ENCODE measurements at regions not wholly inside any gene's neighbourhood (a gene's known extent, or its start where the extent isn't known, plus 50 kb on each side); places are given as distances from the start of the nearest gene placed in this dataset.
"Not testable (repeated sequence)": the region's sequence is repeated elsewhere in the genome, so short reads cannot be mapped to it uniquely, and the experiment has no call there.

- WGBS, 2 experiments (ENCODE audit: insufficient coverage in 2 of 2): 50 to 75% methylated on average over 1 to 5 of the region's 8 CpGs
- H3K4me1 ChIP-seq (ENCODE audit: control insufficient read depth, insufficient read depth, low read length, poor library complexity, severe bottlenecking); H3K4me3 ChIP-seq (ENCODE audit: extremely low read depth, insufficient read depth, low read length, poor library complexity, severe bottlenecking); H3K36me3 ChIP-seq (ENCODE audit: control insufficient read depth, insufficient read depth, low read length); H3K27ac ChIP-seq (ENCODE audit: low read depth, low read length, severe bottlenecking): not testable (repeated sequence)
- peaks cover 32% of the 10 kb centered on the region for H3K9me3 ChIP-seq (ENCODE audit: control insufficient read depth, low read length)
Observed at GRCh38 chr14:105981517-105982302, 455.3 kb downstream of the TMEM121 start.

GRCh38 chr14:105982664-105983063, 456.3 kb downstream of the TMEM121 start:
- H3K4me3 ChIP-seq (ENCODE audit: extremely low read depth, insufficient read depth, low read length, poor library complexity, severe bottlenecking): no peak overlapping the region
- H3K9me3 ChIP-seq (ENCODE audit: control insufficient read depth, low read length): peaks cover 33% of the 10 kb centered on the region
- no peaks in the 10 kb centered on the region for H3K4me1 ChIP-seq (ENCODE audit: control insufficient read depth, insufficient read depth, low read length, poor library complexity, severe bottlenecking)
- H3K27ac ChIP-seq (ENCODE audit: low read depth, low read length, severe bottlenecking): no peak overlapping the region
- WGBS, 2 experiments (ENCODE audit: insufficient coverage in 2 of 2): 62 to 85% methylated on average over 4 of the region's 8 CpGs
- no peaks in the 10 kb centered on the region for H3K36me3 ChIP-seq (ENCODE audit: control insufficient read depth, insufficient read depth, low read length)

- Histone ChIP-seq H3K4me3 (ENCODE audit: extremely low read depth, insufficient read depth, low read length, poor library complexity, severe bottlenecking) (no peak overlapping the region), H3K4me1 (ENCODE audit: control insufficient read depth, insufficient read depth, low read length, poor library complexity, severe bottlenecking) (no peaks in the 10 kb centered on the region), H3K9me3 (ENCODE audit: control insufficient read depth, low read length) (peaks cover 33% of the 10 kb centered on the region), H3K27ac (ENCODE audit: low read depth, low read length, severe bottlenecking) (no peak overlapping the region), H3K36me3 (ENCODE audit: control insufficient read depth, insufficient read depth, low read length) (no peaks in the 10 kb centered on the region)
- 50 to 66% methylated on average over 2 of the region's 2 CpGs for WGBS, 2 experiments (ENCODE audit: insufficient coverage in 2 of 2)
Observed at GRCh38 chr14:105986894-105987284, 460.5 kb downstream of the TMEM121 start.

GRCh38 chr14:105987563-105987962, 461.2 kb downstream of the TMEM121 start:
- no peaks in the 10 kb centered on the region for H3K4me1 ChIP-seq (ENCODE audit: control insufficient read depth, insufficient read depth, low read length, poor library complexity, severe bottlenecking)
- WGBS, 2 experiments (ENCODE audit: insufficient coverage in 2 of 2): 11 to 31% methylated on average over 1 of the region's 4 CpGs
- no peak overlapping the region for H3K4me3 ChIP-seq (ENCODE audit: extremely low read depth, insufficient read depth, low read length, poor library complexity, severe bottlenecking)
- no peaks in the 10 kb centered on the region for H3K36me3 ChIP-seq (ENCODE audit: control insufficient read depth, insufficient read depth, low read length)
- H3K27ac ChIP-seq (ENCODE audit: low read depth, low read length, severe bottlenecking): no peak overlapping the region
- H3K9me3 ChIP-seq (ENCODE audit: control insufficient read depth, low read length): peaks cover 29% of the 10 kb centered on the region

- H3K27ac ChIP-seq (ENCODE audit: low read depth, low read length, severe bottlenecking): no peak overlapping the region
- H3K9me3 ChIP-seq (ENCODE audit: control insufficient read depth, low read length): peaks cover 44% of the 10 kb centered on the region
- no peak overlapping the region for H3K4me3 ChIP-seq (ENCODE audit: extremely low read depth, insufficient read depth, low read length, poor library complexity, severe bottlenecking)
- H3K4me1 ChIP-seq (ENCODE audit: control insufficient read depth, insufficient read depth, low read length, poor library complexity, severe bottlenecking): no peaks in the 10 kb centered on the region
- WGBS, 2 experiments (ENCODE audit: insufficient coverage in 2 of 2): 71 to 80% methylated on average over 1 of the region's 2 CpGs
- H3K36me3 ChIP-seq (ENCODE audit: control insufficient read depth, insufficient read depth, low read length): no peaks in the 10 kb centered on the region
Observed at GRCh38 chr14:105989566-105990302, 463.4 kb downstream of the TMEM121 start.

GRCh38 chr14:105991677-105992076, 465.3 kb downstream of the TMEM121 start:
- peaks cover 43% of the 10 kb centered on the region for H3K9me3 ChIP-seq (ENCODE audit: control insufficient read depth, low read length)
- not testable (repeated sequence) for H3K4me1 ChIP-seq (ENCODE audit: control insufficient read depth, insufficient read depth, low read length, poor library complexity, severe bottlenecking); H3K36me3 ChIP-seq (ENCODE audit: control insufficient read depth, insufficient read depth, low read length); H3K27ac ChIP-seq (ENCODE audit: low read depth, low read length, severe bottlenecking); H3K4me3 ChIP-seq (ENCODE audit: extremely low read depth, insufficient read depth, low read length, poor library complexity, severe bottlenecking)
- WGBS, 2 experiments (ENCODE audit: insufficient coverage in 2 of 2): 5 to 11% methylated on average over 4 of the region's 5 CpGs

GRCh38 chr14:105993814-105994213, 467.4 kb downstream of the TMEM121 start:
- no peak overlapping the region for H3K27ac ChIP-seq (ENCODE audit: low read depth, low read length, severe bottlenecking)
- H3K4me3 ChIP-seq (ENCODE audit: extremely low read depth, insufficient read depth, low read length, poor library complexity, severe bottlenecking): no peak overlapping the region
- H3K4me1 ChIP-seq (ENCODE audit: control insufficient read depth, insufficient read depth, low read length, poor library complexity, severe bottlenecking): no peaks in the 10 kb centered on the region
- H3K9me3 ChIP-seq (ENCODE audit: control insufficient read depth, low read length): peaks cover 37% of the 10 kb centered on the region
- 59 to 71% methylated on average over 4 to 5 of the region's 8 CpGs for WGBS, 2 experiments (ENCODE audit: insufficient coverage in 2 of 2)
- H3K36me3 ChIP-seq (ENCODE audit: control insufficient read depth, insufficient read depth, low read length): no peaks in the 10 kb centered on the region

GRCh38 chr14:105995011-105995710, 468.8 kb downstream of the TMEM121 start:
- WGBS, 2 experiments (ENCODE audit: insufficient coverage in 2 of 2): no CpG with 5 or more reads among the region's 4 CpGs
- H3K36me3 ChIP-seq (ENCODE audit: control insufficient read depth, insufficient read depth, low read length); H3K4me3 ChIP-seq (ENCODE audit: extremely low read depth, insufficient read depth, low read length, poor library complexity, severe bottlenecking); H3K27ac ChIP-seq (ENCODE audit: low read depth, low read length, severe bottlenecking); H3K4me1 ChIP-seq (ENCODE audit: control insufficient read depth, insufficient read depth, low read length, poor library complexity, severe bottlenecking): not testable (repeated sequence)
- peaks cover 33% of the 10 kb centered on the region for H3K9me3 ChIP-seq (ENCODE audit: control insufficient read depth, low read length)

GRCh38 chr14:105998597-105998996, 472.2 kb downstream of the TMEM121 start:
- H3K27ac ChIP-seq (ENCODE audit: low read depth, low read length, severe bottlenecking); H3K4me1 ChIP-seq (ENCODE audit: control insufficient read depth, insufficient read depth, low read length, poor library complexity, severe bottlenecking); H3K4me3 ChIP-seq (ENCODE audit: extremely low read depth, insufficient read depth, low read length, poor library complexity, severe bottlenecking); H3K36me3 ChIP-seq (ENCODE audit: control insufficient read depth, insufficient read depth, low read length): not testable (repeated sequence)
- peaks cover 34% of the 10 kb centered on the region for H3K9me3 ChIP-seq (ENCODE audit: control insufficient read depth, low read length)
- WGBS, 2 experiments (ENCODE audit: insufficient coverage in 2 of 2): no CpG with 5 or more reads among the region's 1 CpG

GRCh38 chr14:105999361-106000028, 473.1 kb downstream of the TMEM121 start:
- Histone ChIP-seq H3K27ac (ENCODE audit: low read depth, low read length, severe bottlenecking) (no peak overlapping the region), H3K9me3 (ENCODE audit: control insufficient read depth, low read length) (peaks cover 25% of the 10 kb centered on the region), H3K4me3 (ENCODE audit: extremely low read depth, insufficient read depth, low read length, poor library complexity, severe bottlenecking) (no peak overlapping the region), H3K36me3 (ENCODE audit: control insufficient read depth, insufficient read depth, low read length) (no peaks in the 10 kb centered on the region), H3K4me1 (ENCODE audit: control insufficient read depth, insufficient read depth, low read length, poor library complexity, severe bottlenecking) (no peaks in the 10 kb centered on the region)
- 59 to 62% methylated on average over 10 to 11 of the region's 15 CpGs for WGBS, 2 experiments (ENCODE audit: insufficient coverage in 2 of 2)
